ENCODE measurements at regions not wholly inside any gene's neighbourhood (a gene's known extent, or its start where the extent isn't known, plus 50 kb on each side); places are given as distances from the start of the nearest gene placed in this dataset.

GRCh38 chr21:41640748-41641509 is 125.9 kb downstream of the RIPK4 start:
- peaks cover 0 to 8% of the 10 kb centered on the region in 2 experiments; a peak in 2 of 5 replicates for H3K27me3 ChIP-seq (ENCODE audit: control insufficient read depth in 1 of 2, insufficient read depth in 2 of 2, low read length in 2 of 2)
- BruUV-seq (replicated peaks) = no TSS peak
- H3K4me2 ChIP-seq (ENCODE audit: low read depth, low read length) = no peak overlapping the region
- ChIA-PET CTCF (ENCODE audit: low intra/inter-chr PET ratio, low total read pairs) (no interaction called here), POLR2A (no interaction called here)
- no peaks in the 10 kb centered on the region for H4K20me1 ChIP-seq (ENCODE audit: insufficient read depth, low read length)
- H3K9me3 ChIP-seq (ENCODE audit: low read length) = no peaks in the 10 kb centered on the region
- DNase-seq (ENCODE audit: low spot score) (no peak), FAIRE-seq (no peak), ATAC-seq (no peak)
- H3K36me3 ChIP-seq (replicated peaks in 1 of 2; ENCODE audit: control insufficient read depth in 1 of 2, insufficient read depth in 2 of 2, low read length in 2 of 2) = no peaks in the 10 kb centered on the region
- H3K27ac ChIP-seq (ENCODE audit: extremely low read length, insufficient read depth, low read length) = no peak overlapping the region
- no peak overlapping the region for H3K9ac ChIP-seq (ENCODE audit: insufficient read depth, low read depth, low read length)
- 6% methylated on average over 5 of the region's 6 CpGs for WGBS (ENCODE audit: low lambda C conversion rate)
- H2AFZ ChIP-seq (ENCODE audit: low read length) = no peak overlapping the region
- H3K4me3 ChIP-seq (replicated peaks in 1 of 3; ENCODE audit: insufficient read depth in 1 of 3, low read depth in 2 of 3, low read length in 3 of 3) = no peak overlapping the region
- H3K79me2 ChIP-seq (ENCODE audit: insufficient read depth, low read length) = no peaks in the 10 kb centered on the region
- TF ChIP-seq UBTF (CRISPR knock-in tag; IDR thresholded peaks at IDR 0.05) = no peak
- no peak for TF ChIP-seq PLRG1 (conservative IDR thresholded peaks at IDR 0.05)
- no peak for TF ChIP-seq ZFP41 (CRISPR knock-in tag; IDR thresholded peaks at IDR 0.05; ENCODE audit: borderline replicate concordance)
- no peak for TF ChIP-seq TARDBP (CRISPR knock-in tag; IDR thresholded peaks at IDR 0.05)
- TF ChIP-seq HES4 (CRISPR knock-in tag; IDR thresholded peaks at IDR 0.05; ENCODE audit: borderline replicate concordance) = no peak
- no peak for TF ChIP-seq PITX1 (CRISPR knock-in tag; IDR thresholded peaks at IDR 0.05)
- TF ChIP-seq ZNF768 (CRISPR knock-in tag; IDR thresholded peaks at IDR 0.05) = no peak
- no peak for TF ChIP-seq NBN (conservative IDR thresholded peaks at IDR 0.05)
- TF ChIP-seq, protein P1, sequence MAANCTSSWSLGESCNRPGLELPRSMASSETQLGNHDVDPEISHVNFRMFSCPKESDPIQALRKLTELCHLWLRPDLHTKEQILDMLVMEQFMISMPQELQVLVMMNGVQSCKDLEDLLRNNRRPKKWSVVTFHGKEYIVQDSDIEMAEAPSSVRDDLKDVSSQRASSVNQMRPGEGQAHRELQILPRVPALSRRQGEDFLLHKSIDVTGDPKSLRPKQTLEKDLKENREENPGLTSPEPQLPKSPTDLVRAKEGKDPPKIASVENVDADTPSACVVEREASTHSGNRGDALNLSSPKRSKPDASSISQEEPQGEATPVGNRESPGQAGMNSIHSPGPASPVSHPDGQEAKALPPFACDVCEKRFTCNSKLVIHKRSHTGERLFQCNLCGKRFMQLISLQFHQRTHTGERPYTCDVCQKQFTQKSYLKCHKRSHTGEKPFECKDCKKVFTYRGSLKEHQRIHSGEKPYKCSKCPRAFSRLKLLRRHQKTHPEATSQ (CRISPR knock-in tag; IDR thresholded peaks at IDR 0.05; ENCODE audit: borderline replicate concordance) = no peak
- TF ChIP-seq ZNF781 (CRISPR knock-in tag; IDR thresholded peaks at IDR 0.05; ENCODE audit: borderline replicate concordance, not compliant biosample characterization) = no peak
- no peak for TF ChIP-seq NFYC (CRISPR knock-in tag; IDR thresholded peaks at IDR 0.05)
- TF ChIP-seq ADNP (CRISPR knock-in tag; IDR thresholded peaks at IDR 0.05) = no peak
- no peak for TF ChIP-seq ZNF567 (CRISPR knock-in tag; IDR thresholded peaks at IDR 0.05; ENCODE audit: borderline replicate concordance)
- intact Hi-C loops (cut with micrococcal nuclease; ENCODE audit: unreplicated experiment) (no loop called here), in situ Hi-C loops (cut with HindIII; ENCODE audit: extremely low pct_ligation_motif_present, low pct_unique_long_range_greater_than_20kb) (no loop called here)
- H3K4me1 ChIP-seq (ENCODE audit: insufficient read depth, low read length) = peaks cover 18% of the 10 kb centered on the region

Measured in HepG2 (cell line).